ENCODE measurements at regions not wholly inside any gene's neighbourhood (a gene's known extent, or its start where the extent isn't known, plus 50 kb on each side); places are given as distances from the start of the nearest gene placed in this dataset.
"Not testable (repeated sequence)": the region's sequence is repeated elsewhere in the genome, so short reads cannot be mapped to it uniquely, and the experiment has no call there.

DNA sequence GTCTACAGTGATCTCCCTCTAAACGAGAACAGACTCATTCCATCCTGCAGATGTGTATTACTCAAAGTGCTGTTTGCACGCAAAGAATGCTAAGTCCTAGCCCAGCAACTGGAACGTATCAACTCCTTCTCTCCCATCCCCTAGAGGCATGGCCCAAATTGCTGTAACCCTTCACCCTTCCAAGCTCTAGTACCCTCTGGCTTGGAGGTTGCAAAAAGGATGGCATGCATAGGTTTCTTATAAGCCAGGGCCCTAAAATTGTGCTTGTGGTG is 71.5 kb upstream of the TGM3 start:
- H3K4me3 ChIP-seq (ENCODE audit: low read length) = no peak overlapping the region
- no peak for TF ChIP-seq ZNF274 (IDR thresholded peaks at IDR 0.05; ENCODE audit: low read depth, low read length)

DNA sequence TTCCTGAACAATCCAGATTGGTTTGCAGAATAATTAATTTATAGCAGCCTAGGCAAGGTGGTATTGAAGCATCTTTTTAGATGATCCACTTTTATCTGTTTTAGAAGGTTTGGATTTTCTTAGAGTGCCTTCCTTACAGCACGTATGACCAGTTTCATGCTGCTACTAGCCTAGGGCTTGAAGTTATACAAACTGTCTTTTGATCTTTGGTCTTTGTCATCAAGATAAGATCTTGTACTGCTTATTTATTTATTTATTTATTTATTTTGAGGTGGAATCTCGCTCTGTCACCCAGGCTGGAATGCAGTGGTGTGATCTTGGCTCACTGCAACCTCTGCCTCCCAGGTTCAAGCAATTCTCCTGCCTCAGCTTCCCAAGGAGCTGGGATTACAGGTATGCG is 68.5 kb upstream of the TGM3 start:
- not testable (repeated sequence) for H3K4me3 ChIP-seq (ENCODE audit: low read length)

DNA sequence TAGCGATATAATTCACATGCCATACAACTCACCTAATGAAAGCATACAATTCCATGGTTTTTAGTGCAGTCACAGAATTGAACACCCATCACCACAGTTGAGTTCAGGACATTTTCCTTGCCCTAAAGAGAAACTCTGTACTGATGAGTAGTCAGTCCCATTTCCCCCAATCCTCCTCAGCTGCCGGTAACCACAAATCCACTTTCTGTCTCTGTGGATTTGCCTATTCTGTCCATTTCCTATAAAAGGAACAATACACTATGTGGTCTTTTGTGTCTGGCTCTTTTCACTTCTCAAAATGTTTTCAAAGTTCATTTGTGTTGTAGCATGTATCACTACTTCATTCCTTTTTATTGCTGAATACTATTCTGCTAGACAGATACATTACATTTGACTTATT is 67.9 kb upstream of the TGM3 start:
- H3K4me3 ChIP-seq (ENCODE audit: low read length) = no peak overlapping the region
- no peak for TF ChIP-seq ZNF274 (IDR thresholded peaks at IDR 0.05; ENCODE audit: low read depth, low read length)

DNA sequence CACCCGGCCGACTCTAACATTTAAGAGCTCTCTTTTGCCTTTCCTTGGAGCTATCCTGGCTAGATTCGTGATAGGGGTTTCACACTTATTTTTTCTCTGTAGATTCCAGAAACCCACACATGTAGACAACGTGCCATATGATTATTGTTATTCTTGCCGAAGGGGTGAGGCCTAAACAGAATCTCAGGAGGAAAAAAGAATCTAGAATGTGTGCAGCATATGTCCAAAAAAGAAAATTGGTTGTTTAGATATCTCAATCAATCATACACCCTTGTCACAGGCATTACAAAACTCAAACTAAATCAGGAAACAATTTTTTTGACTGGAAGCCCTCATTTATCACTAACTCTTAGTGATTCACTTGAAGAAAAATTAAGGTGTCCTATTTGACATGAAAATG is 66.9 kb upstream of the TGM3 start:
- no peak overlapping the region for H3K4me3 ChIP-seq (ENCODE audit: low read length)
- no peak for TF ChIP-seq ZNF274 (IDR thresholded peaks at IDR 0.05; ENCODE audit: low read depth, low read length)

DNA sequence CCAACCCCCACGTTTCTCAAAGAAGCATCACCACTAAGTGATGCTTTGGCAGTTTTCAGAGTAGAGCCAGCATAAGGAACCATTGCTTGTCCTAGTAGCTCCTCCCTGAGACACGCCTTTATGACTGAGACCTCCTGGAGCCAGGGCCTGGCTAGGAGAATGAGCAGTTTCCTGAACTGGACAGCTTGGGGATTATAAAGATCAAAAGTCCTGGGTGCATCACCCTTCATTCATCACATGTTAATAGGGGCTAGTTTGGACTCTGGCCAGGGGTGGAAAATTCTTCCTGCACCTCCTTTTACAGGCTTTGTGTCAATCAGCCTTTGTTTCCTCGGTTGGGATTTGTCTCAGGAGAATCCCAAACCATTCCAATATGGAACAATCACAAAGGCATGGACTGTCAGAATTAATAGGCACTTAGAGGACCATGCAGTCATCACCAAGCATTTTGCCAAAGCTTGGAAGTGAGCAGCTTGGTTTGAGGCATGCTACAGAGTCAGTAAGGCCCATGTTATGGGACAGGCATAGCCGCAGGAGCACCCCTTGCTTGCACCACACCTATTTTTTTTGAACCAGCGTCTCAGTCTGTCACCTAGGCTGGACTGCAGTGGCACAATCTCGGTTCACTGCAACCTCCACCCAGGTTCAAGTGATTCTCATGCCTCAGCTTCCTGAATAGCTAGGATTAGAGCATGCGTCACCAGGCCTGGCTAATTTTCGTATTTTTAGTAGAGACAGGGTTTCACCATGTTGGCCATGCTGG is 64.9 kb upstream of the TGM3 start:
- H3K4me3 ChIP-seq (ENCODE audit: low read length) = no peak overlapping the region
- TF ChIP-seq ZNF274 (IDR thresholded peaks at IDR 0.05; ENCODE audit: low read depth, low read length) = no peak

DNA sequence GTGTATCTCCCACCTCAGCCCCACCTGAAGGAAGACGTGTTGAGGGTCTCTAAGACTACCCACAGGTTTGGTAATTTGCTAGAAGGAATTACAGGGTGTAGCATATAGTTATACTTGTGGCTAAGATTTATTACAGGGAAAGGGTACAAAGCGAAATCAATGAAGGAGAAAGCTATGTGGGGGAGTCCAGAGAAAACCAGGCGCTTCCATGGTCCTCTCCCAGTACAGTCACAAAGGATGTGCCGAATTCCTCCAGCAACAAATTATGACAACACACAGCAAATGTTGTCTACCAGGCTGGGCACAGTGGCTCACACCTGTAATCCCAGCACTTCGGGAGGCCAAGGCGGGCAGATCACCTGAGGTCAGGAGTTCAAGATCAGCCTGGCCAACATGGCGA is 64.1 kb upstream of the TGM3 start:
- no peak overlapping the region for H3K4me3 ChIP-seq (ENCODE audit: low read length)
- TF ChIP-seq ZNF274 (IDR thresholded peaks at IDR 0.05; ENCODE audit: low read depth, low read length) = no peak

DNA sequence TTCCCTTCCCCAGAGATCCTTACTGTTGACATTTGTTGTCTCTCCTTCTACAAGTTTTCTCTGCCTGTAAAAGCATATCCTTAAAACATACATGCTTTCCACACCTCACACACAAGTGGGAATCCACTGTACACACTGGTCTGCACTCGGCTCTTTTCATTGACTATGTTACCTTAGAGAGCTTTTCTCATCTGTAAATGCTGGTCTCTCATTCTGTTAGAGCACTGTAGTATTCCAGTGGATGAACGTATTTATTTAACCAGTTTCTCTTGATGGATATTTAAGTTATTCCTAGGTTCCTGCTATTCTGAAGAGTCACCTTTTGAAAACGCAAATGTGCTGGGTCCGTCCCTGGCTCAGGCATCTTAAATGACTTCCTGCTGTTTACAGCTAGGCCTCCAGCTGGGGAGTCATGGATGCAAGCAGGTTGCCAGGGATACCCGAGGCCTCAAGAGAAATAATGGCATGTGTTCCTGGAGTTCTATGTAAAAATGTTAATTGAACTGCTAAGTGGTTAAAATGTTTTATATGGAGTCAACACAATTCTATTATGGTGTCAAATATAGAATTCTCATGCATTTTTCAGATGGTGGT is 61.1 kb upstream of the TGM3 start:
- TF ChIP-seq ZNF274 (IDR thresholded peaks at IDR 0.05; ENCODE audit: low read depth, low read length) = no peak
- no peak overlapping the region for H3K4me3 ChIP-seq (ENCODE audit: low read length)

DNA sequence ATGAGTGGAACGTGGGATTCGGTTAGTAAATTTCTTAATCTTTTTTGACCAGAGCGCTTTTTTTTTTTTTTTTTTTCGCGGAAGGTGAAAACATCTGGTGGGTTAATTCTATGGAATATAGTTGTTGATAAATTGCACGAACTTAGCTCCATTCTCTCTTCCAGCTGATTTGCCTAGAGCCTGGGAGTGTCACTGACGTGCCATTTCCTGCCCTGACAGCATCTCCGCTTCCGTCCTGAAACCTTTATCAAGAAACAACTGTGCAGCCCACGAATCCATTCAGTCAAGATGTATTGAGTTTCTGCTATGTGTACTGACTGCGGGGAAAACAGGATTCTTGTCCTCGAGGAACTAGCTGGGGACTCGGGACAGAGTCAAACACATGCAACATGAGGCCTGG is 59.5 kb upstream of the TGM3 start:
- H3K4me3 ChIP-seq (ENCODE audit: low read length) = no peak overlapping the region
- no peak for TF ChIP-seq ZNF274 (IDR thresholded peaks at IDR 0.05; ENCODE audit: low read depth, low read length)

DNA sequence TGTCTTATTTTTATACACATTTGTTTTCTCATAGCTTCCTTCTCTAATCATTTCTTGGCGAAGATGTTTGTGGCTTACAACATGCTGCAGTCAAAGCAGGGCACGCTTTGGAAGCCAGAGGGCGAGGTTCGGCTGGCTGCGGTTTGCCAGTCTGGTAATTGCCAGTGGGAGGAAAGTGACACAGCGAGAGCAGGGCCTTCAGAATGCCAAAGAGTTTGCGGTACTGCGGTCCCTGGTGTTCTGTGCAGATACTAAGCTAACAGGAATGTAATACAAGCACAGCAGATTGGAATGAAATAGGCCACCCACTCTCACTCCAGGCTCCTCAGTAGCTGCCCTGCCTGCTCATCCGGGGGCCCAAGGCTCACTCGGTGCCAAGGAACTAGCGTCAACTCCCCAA is 58.7 kb upstream of the TGM3 start:
- TF ChIP-seq ZNF274 (IDR thresholded peaks at IDR 0.05; ENCODE audit: low read depth, low read length) = no peak
- no peak overlapping the region for H3K4me3 ChIP-seq (ENCODE audit: low read length)

DNA sequence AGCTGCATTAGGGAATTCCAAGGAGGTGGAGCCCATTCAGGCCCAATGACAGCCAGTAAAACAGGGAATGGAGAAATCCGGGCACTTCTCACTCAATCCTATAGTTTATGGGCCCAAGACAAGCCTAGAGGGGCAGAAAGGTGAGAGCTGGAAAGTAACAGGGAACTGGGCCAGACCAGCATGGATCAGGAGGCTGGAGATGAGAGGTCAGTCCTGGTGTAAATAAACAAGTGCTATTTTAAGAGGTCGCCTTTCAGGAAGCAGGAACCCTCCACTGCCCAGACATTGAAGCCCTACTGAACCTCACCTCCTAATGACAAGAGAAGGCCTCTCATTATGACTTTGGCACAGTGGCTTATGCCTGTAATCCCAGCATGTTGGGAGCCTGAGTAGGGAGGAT is 57.2 kb upstream of the TGM3 start:
- TF ChIP-seq ZNF274 (IDR thresholded peaks at IDR 0.05; ENCODE audit: low read depth, low read length) = no peak
- H3K4me3 ChIP-seq (ENCODE audit: low read length) = no peak overlapping the region

DNA sequence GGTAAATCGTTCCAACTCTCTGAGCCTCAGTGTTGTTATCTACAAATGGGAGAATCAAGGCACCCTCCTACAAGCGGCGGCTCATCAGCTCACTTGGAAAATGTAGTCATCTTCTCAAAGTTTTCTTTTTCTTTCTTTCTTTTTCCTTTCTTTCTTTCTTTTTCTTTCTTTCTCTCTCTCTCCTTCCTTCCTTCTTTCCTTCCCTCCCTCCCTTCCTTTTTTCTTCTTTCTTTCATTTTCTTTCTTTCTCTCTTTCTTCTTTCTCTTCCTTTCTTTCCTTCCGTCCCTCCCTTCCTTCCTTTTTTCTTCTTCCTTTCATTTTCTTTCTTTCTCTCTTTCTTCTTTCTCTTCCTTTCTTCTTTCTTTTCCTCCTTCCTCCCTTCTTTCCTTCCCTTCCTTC is 55.0 kb upstream of the TGM3 start:
- no peak for TF ChIP-seq ZNF274 (IDR thresholded peaks at IDR 0.05; ENCODE audit: low read depth, low read length)
- H3K4me3 ChIP-seq (ENCODE audit: low read length) = no peak overlapping the region

DNA sequence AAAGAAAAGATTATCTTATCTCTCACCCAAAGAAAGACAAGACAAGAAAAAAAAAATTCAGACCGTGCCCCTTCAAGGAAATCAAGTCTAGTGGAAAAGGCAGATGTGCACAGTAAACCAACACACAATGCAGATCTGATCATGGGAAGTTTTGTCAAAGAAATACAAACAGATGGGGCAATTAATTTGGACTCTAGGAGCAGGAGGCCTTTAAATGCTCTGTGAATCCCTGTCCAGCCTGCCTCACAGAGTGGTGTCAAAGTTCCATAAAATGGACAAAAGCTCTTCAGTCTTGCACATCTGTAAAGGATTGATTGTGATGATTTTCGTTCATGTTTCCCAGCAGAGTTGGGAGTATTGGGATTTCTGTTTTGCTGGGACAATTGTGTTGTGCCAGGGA is 53.1 kb upstream of the TGM3 start:
- TF ChIP-seq ZNF274 (IDR thresholded peaks at IDR 0.05; ENCODE audit: low read depth, low read length) = no peak
- no peak overlapping the region for H3K4me3 ChIP-seq (ENCODE audit: low read length)

DNA sequence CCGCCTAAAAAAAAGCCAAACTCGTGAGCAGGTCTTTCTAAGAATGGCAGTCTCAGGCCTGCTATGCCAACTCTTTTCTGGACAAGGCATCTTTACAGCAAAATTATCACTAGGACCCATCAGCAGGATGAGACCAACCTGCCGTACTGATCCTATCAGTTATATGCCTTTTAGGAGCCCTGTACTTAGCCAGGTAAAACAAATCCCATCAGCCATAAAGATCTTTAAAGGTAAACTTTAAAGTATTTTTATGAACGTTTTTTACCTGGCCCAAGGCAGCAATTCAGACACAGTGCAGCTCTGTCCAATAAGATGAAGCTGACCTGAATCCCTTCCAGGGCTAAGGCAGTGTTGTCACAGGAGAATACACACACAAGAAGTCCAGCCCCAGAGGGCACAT is 51.3 kb upstream of the TGM3 start:
- H3K4me3 ChIP-seq (ENCODE audit: low read length) = no peak overlapping the region
- TF ChIP-seq ZNF274 (IDR thresholded peaks at IDR 0.05; ENCODE audit: low read depth, low read length) = no peak

DNA sequence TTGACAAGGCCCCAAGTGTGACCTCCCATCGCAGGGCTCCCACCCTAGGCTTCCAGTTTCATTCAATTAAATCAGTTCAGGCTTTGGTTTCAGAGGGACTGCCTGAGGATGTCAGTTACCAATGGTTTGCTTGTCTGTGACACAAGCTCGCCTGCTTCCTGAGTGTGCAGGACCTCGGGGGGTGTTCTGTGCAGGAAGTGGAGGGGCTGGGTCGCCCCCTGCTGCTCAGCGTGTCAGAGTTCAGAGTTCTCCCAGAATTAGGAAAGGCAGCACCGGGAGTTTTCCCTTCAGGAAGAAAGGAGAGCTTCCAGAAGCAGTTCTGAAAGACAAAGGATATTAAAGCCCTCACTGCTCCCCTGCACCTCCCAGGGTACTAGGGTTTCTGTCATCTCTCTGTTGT is 50.8 kb upstream of the TGM3 start:
- no peak for TF ChIP-seq ZNF274 (IDR thresholded peaks at IDR 0.05; ENCODE audit: low read depth, low read length)
- no peak overlapping the region for H3K4me3 ChIP-seq (ENCODE audit: low read length)

DNA sequence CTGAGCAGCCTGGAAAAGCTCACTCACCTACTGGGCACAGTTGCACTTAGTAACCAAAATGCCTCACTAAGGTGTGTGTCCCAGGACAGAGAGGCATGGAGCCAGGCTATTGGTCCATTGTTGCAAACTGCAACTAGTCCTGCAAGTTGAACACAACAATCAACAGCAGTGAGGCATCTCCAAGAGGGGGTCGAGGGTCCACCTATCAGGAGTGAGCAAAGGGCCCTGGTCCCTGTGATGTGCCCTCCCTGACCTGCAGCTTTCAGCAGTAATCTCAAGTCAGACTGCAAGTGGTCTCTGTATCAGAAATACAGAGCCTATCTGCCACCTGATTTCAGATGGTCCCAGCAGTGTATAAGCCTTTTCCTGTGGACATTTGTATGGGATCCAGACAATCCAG is 50.2 kb upstream of the TGM3 start:
- no peak for TF ChIP-seq ZNF274 (IDR thresholded peaks at IDR 0.05; ENCODE audit: low read depth, low read length)
- H3K4me3 ChIP-seq (ENCODE audit: low read length) = no peak overlapping the region
